HCT116 (cell line): ENCODE measurements at regions not wholly inside any gene's neighbourhood (a gene's known extent, or its start where the extent isn't known, plus 50 kb on each side); places are given as distances from the start of the nearest gene placed in this dataset.

Experiments
- ATAC-seq: fragments of 200-7000 bp; cut with Tn5 transposase; 2 replicates; pipeline ENCODE4 v1.9.1; 2020; ENCODE audit warnings: mild to moderate bottlenecking, moderate library complexity
- BruUV-seq: library from RNA; stranded (reverse); fragments of 400-500 nt; replicated peaks from 2 replicates; lab custom pipeline; 2021; lab: Mats Ljungman, UMichigan
- CTCF ChIA-PET: fragments of 300-600 bp; sonication (Branson Sonifier 250); formaldehyde crosslinking; loops from one replicate; lab custom pipeline; 2021; ENCODE audit warnings: antibody characterized with exemption; lab: Charles Lee
- POLR2A ChIA-PET: fragments of 300-600, 350-600 bp; sonication (Branson Sonifier 250); formaldehyde crosslinking; loops from one replicate; lab custom pipeline; 2021; ENCODE audit warnings: antibody characterized with exemption; lab: Charles Lee
- RAD21 ChIA-PET, 2 experiments: fragments of 300-600 bp; sonication (Branson Sonifier 250); formaldehyde crosslinking; loops; one replicate each; lab custom pipeline; 2023; ENCODE audit warnings: low total read pairs in 2 of 2; ENCODE audit not compliant: uncharacterized antibody in 2 of 2, unreplicated experiment in 2 of 2, low non-redundant PET in 1 of 2; lab: Charles Lee
- DNase-seq: peaks from one replicate; pipeline ENCODE4 v3.0.0-alpha.2; 2010; ENCODE audit warnings: low read depth, low spot score
- H2AFZ ChIP-seq: fragments of 200-600 bp; shearing (Covaris generic), sonication (generic); 2 replicates; pipeline ENCODE4 v1.6.1; 2017; ENCODE audit warnings: low read depth, mixed run types, mixed read lengths, antibody characterized with exemption, low read length; ENCODE audit not compliant: poor library complexity, severe bottlenecking
- H3K27ac ChIP-seq: 2 replicates; pipeline ENCODE4 v1.5.1; 2012; ENCODE audit warnings: low read depth, low read length
- H3K27me3 ChIP-seq: fragments of 200-600 bp; sonication (generic); 2 replicates; pipeline ENCODE4 v1.6.1; 2016; ENCODE audit warnings: mixed run types, low read length, mixed read lengths; ENCODE audit not compliant: insufficient read depth
- H3K36me3 ChIP-seq, 2 experiments: fragments of 200-500 bp in 1 of 2; fragments of 200-600 bp in 1 of 2; sonication (Bioruptor generic) in 1 of 2; sonication (generic) in 1 of 2; 2 replicates each; pipeline versions ENCODE4 v1.5.1 to v1.6.1; 2014 to 2016; ENCODE audit warnings: low read length in 2 of 2, inconsistent platforms in 1 of 2, mixed read lengths in 1 of 2, mixed run types in 1 of 2; ENCODE audit not compliant: insufficient read depth in 2 of 2, control insufficient read depth in 1 of 2
- H3K4me1 ChIP-seq, 2 experiments: fragments of 200-600 bp in 1 of 2; sonication (generic) in 1 of 2; 2 replicates each; pipeline versions ENCODE4 v1.5.1 to v1.6.1; 2012 to 2017; ENCODE audit warnings: low read length in 2 of 2, inconsistent platforms in 1 of 2, mild to moderate bottlenecking in 1 of 2, mixed read lengths in 1 of 2, mixed run types in 1 of 2, moderate library complexity in 1 of 2; ENCODE audit not compliant: insufficient read depth in 2 of 2, control insufficient read depth in 1 of 2
- H3K4me2 ChIP-seq: fragments of 200-600 bp; sonication (generic); 2 replicates; pipeline ENCODE4 v1.6.1; 2017; ENCODE audit warnings: mixed run types, low read length, mixed read lengths
- H3K4me3 ChIP-seq, 2 experiments: fragments of 200-600 bp in 1 of 2; sonication (generic) in 1 of 2; replicated peaks in 1 of 2; 2 replicates each; pipeline ENCODE4 v1.5.1; 2011 to 2016; ENCODE audit warnings: low read length in 2 of 2, control low read depth in 1 of 2, low read depth in 1 of 2, mild to moderate bottlenecking in 1 of 2, mixed read lengths in 1 of 2, mixed run types in 1 of 2
- H3K79me2 ChIP-seq: fragments of 200-600 bp; sonication (generic); 2 replicates; pipeline ENCODE4 v1.6.1; 2017; ENCODE audit warnings: mild to moderate bottlenecking, mixed run types, low read length, moderate library complexity, mixed read lengths; ENCODE audit not compliant: insufficient read depth
- H3K9ac ChIP-seq: fragments of 200-600 bp; sonication (generic); 2 replicates; pipeline ENCODE4 v1.6.1; 2016; ENCODE audit warnings: low read length, mixed read lengths
- H3K9me2 ChIP-seq: fragments of 200-600 bp; sonication (generic), shearing (Covaris generic); 2 replicates; pipeline ENCODE4 v1.6.1; 2017; ENCODE audit warnings: mixed run types, mild to moderate bottlenecking, moderate library complexity; ENCODE audit not compliant: insufficient read depth
- H3K9me3 ChIP-seq, 2 experiments: fragments of 200-500 bp in 1 of 2; fragments of 200-600 bp in 1 of 2; sonication (Bioruptor generic) in 1 of 2; sonication (generic) in 1 of 2; 2 replicates each; pipeline ENCODE4 v1.6.1; 2014 to 2017; ENCODE audit warnings: low read length in 2 of 2, mixed read lengths in 2 of 2, inconsistent platforms in 1 of 2, low read depth in 1 of 2, mild to moderate bottlenecking in 1 of 2, mixed run types in 1 of 2, moderate library complexity in 1 of 2; ENCODE audit not compliant: control insufficient read depth in 1 of 2, insufficient read depth in 1 of 2
- H4K20me1 ChIP-seq: fragments of 200-600 bp; sonication (generic), shearing (Covaris generic); 2 replicates; pipeline ENCODE4 v1.6.1; 2017; ENCODE audit warnings: mixed run types, mild to moderate bottlenecking, moderate library complexity; ENCODE audit not compliant: insufficient read depth
- CBX3 ChIP-seq: IDR thresholded peaks from 2 replicates; pipeline ENCODE4 v1.6.1; 2012; ENCODE audit warnings: low read depth
- CEBPB ChIP-seq: IDR thresholded peaks from 2 replicates; pipeline ENCODE4 v1.6.1; 2012; ENCODE audit warnings: low read depth
- FOSL1 ChIP-seq: IDR thresholded peaks from 2 replicates; pipeline ENCODE4 v1.6.1; 2012; ENCODE audit warnings: low read depth
- JUND ChIP-seq: IDR thresholded peaks from 2 replicates; pipeline ENCODE4 v1.6.1; 2012
- SIN3A ChIP-seq: IDR thresholded peaks from 2 replicates; pipeline ENCODE4 v1.6.1; 2012; ENCODE audit warnings: low read depth
- SP1 ChIP-seq: IDR thresholded peaks from 2 replicates; pipeline ENCODE4 v1.6.1; 2012; ENCODE audit warnings: low read depth
- SRF ChIP-seq: IDR thresholded peaks from 2 replicates; pipeline ENCODE4 v1.6.1; 2012; ENCODE audit warnings: low read depth
- TCF7L2 ChIP-seq: IDR thresholded peaks from 2 replicates; pipeline ENCODE4 v1.7.0; 2011; ENCODE audit warnings: borderline replicate concordance, inconsistent platforms; ENCODE audit not compliant: insufficient read depth, insufficient read length; ENCODE audit errors: extremely low read depth
- YY1 ChIP-seq: IDR thresholded peaks from 2 replicates; pipeline ENCODE4 v1.6.1; 2011; ENCODE audit warnings: low read length, low read depth, moderate library complexity, mild to moderate bottlenecking; ENCODE audit not compliant: insufficient replicate concordance; ENCODE audit errors: extremely low read depth
- ZFX ChIP-seq: fragments of 450-650 bp; IDR thresholded peaks from 2 replicates; pipeline ENCODE4 v1.6.1; 2017
- intact Hi-C: fragments of 100-400 bp; cut with micrococcal nuclease; formaldehyde crosslinking; loops from 2 replicates; pipeline ENCODE4 v1.10.0; 2022
- TF ChIP-seq, protein P1 (sequence below): IDR thresholded peaks from 2 replicates; pipeline ENCODE4 v1.6.1; 2012; ENCODE audit warnings: low read depth
- TF ChIP-seq, protein P2 (sequence below): IDR thresholded peaks from 2 replicates; pipeline ENCODE4 v1.6.1; 2012
- TF ChIP-seq, protein P3 (sequence below): IDR thresholded peaks from 2 replicates; pipeline ENCODE4 v1.6.1; 2012
- TF ChIP-seq, protein P4 (sequence below), 3 experiments: fragments of 200-600 bp in 1 of 3; sonication (generic) in 1 of 3; IDR thresholded peaks in 2 of 3; conservative IDR thresholded peaks in 1 of 3; 2 replicates each; pipeline ENCODE4 v1.5.1; 2012 to 2017; ENCODE audit warnings: low read depth in 2 of 3, low read length in 2 of 3, antibody characterized with exemption in 1 of 3, borderline replicate concordance in 1 of 3, control low read depth in 1 of 3, mild to moderate bottlenecking in 1 of 3, mixed read lengths in 1 of 3, mixed run types in 1 of 3, moderate library complexity in 1 of 3; ENCODE audit not compliant: insufficient read depth in 1 of 3

DNA sequence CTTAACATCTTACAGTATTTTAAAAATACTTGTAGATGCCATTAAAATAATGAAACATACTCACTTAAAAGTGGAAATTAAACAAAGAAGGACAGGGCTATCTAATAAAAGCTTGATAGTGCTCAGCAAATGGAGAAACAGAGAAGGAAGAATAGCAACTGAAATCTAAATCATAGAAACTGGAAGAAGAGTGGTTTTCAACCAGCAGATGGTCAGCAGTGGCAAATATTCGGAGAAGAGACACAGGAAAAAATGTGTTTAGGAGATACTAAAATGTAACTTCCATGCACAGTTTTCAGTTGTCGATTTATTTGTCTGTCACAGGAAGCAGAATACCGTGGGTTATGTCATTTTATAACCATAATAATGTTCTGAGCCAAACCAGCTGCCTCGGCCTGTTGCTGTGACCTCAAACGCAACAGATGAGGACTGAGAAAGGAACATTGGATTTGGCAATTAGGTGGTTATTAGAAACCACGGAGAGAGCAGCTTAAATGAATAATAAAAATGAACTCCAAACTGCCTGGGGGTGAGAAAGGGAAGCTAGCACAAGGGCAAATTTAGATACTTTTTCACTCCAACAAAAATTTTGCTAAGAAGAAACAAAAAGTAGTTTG, 246.6 kb upstream of the KCNMB2 start (continued):
- TF ChIP-seq, protein P1, sequence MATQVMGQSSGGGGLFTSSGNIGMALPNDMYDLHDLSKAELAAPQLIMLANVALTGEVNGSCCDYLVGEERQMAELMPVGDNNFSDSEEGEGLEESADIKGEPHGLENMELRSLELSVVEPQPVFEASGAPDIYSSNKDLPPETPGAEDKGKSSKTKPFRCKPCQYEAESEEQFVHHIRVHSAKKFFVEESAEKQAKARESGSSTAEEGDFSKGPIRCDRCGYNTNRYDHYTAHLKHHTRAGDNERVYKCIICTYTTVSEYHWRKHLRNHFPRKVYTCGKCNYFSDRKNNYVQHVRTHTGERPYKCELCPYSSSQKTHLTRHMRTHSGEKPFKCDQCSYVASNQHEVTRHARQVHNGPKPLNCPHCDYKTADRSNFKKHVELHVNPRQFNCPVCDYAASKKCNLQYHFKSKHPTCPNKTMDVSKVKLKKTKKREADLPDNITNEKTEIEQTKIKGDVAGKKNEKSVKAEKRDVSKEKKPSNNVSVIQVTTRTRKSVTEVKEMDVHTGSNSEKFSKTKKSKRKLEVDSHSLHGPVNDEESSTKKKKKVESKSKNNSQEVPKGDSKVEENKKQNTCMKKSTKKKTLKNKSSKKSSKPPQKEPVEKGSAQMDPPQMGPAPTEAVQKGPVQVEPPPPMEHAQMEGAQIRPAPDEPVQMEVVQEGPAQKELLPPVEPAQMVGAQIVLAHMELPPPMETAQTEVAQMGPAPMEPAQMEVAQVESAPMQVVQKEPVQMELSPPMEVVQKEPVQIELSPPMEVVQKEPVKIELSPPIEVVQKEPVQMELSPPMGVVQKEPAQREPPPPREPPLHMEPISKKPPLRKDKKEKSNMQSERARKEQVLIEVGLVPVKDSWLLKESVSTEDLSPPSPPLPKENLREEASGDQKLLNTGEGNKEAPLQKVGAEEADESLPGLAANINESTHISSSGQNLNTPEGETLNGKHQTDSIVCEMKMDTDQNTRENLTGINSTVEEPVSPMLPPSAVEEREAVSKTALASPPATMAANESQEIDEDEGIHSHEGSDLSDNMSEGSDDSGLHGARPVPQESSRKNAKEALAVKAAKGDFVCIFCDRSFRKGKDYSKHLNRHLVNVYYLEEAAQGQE: no peak
- TF ChIP-seq YY1 (no peak), CEBPB (no peak), TCF7L2 (no peak), SP1 (no peak)

DNA sequence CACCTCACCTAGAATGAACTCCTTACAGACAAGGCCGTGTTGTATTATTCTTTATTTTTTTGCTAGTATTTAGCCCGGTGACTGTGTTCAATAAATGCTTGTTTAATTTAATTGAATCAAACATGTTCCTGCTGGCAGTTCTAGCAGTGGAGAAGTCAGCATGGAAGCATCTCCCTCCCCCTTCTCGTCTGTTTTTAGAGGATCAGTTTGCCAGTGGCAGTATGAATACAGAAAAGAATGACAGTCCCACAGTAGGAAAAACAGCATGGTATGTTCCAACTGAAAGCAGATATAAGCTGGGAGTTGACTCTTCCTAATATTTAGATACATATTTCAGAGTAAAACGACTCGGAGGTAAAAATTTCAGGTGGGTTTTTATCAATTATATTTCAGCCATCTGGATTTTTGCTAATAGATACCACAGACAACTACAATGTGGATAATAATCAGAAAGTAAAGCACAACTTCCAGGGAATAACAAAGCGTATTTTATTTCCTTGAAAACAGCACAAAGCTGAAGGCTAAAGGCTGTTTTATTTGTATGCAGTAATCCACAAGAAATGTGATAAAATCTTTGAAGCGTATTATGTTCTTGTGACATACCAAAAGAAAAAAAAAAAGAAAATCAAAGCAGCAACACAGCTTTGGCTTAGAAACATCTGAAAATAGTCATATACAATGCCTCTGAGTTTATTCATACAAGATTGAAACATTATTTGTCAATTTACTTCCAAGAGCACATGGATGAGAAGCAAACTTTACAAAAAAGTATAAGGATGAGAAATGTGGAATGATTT, 244.5 kb upstream of the KCNMB2 start:
- BruUV-seq: no TSS peak
- POLR2A ChIA-PET: no interaction called here
- H2AFZ ChIP-seq: no peak overlapping the region
- TF ChIP-seq, protein P2, sequence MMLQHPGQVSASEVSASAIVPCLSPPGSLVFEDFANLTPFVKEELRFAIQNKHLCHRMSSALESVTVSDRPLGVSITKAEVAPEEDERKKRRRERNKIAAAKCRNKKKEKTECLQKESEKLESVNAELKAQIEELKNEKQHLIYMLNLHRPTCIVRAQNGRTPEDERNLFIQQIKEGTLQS: no peak
- TF ChIP-seq ZFX (no peak), JUND (no peak), FOSL1 (no peak), YY1 (no peak), SIN3A (no peak), SRF (no peak), CBX3 (no peak)
- TF ChIP-seq, protein P3, sequence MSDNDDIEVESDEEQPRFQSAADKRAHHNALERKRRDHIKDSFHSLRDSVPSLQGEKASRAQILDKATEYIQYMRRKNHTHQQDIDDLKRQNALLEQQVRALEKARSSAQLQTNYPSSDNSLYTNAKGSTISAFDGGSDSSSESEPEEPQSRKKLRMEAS: no peak
- TF ChIP-seq, protein P1: no peak
- TF ChIP-seq, protein P4, sequence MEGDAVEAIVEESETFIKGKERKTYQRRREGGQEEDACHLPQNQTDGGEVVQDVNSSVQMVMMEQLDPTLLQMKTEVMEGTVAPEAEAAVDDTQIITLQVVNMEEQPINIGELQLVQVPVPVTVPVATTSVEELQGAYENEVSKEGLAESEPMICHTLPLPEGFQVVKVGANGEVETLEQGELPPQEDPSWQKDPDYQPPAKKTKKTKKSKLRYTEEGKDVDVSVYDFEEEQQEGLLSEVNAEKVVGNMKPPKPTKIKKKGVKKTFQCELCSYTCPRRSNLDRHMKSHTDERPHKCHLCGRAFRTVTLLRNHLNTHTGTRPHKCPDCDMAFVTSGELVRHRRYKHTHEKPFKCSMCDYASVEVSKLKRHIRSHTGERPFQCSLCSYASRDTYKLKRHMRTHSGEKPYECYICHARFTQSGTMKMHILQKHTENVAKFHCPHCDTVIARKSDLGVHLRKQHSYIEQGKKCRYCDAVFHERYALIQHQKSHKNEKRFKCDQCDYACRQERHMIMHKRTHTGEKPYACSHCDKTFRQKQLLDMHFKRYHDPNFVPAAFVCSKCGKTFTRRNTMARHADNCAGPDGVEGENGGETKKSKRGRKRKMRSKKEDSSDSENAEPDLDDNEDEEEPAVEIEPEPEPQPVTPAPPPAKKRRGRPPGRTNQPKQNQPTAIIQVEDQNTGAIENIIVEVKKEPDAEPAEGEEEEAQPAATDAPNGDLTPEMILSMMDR (IDR thresholded peaks at IDR 0.05 in 2 of 3, conservative IDR thresholded peaks at IDR 0.05 in 1 of 3; ENCODE audit: borderline replicate concordance in 1 of 3, insufficient read depth in 1 of 3, low read depth in 2 of 3, low read length in 2 of 3): no peak

More for the DNA sequence above, 244.5 kb upstream of the KCNMB2 start:
- Histone ChIP-seq H3K27ac (no peak overlapping the region), H3K27me3 (no peaks in the 10 kb centered on the region), H3K9me2 (no peaks in the 10 kb centered on the region), H3K4me2 (no peak overlapping the region), H3K79me2 (no peaks in the 10 kb centered on the region), H3K4me3 (no peak overlapping the region), H3K9me3 (no peaks in the 10 kb centered on the region), H4K20me1 (no peaks in the 10 kb centered on the region), H3K36me3 (no peaks in the 10 kb centered on the region), H3K9ac (no peak overlapping the region), H3K4me1 (no peaks in the 10 kb centered on the region)
- DNase-seq (no peak), ATAC-seq (no peak)
- CTCF ChIA-PET: no interaction called here
- RAD21 ChIA-PET: no interaction called here
- intact Hi-C loops: no loop called here
